Stimulated activated CD4-positive, alpha-beta T cell treated with anti-CD3 and anti-CD28 coated beads, Interleukin-2, amount 100 ng/mL, for 48 hours (primary cell): ENCODE measurements at regions not wholly inside any gene's neighbourhood (a gene's known extent, or its start where the extent isn't known, plus 50 kb on each side); places are given as distances from the start of the nearest gene placed in this dataset.

Experiments used
- DNase-seq, 2 donors: peaks; one replicate each; pipeline ENCODE4 v3.0.0-alpha.2; 2020

DNA sequence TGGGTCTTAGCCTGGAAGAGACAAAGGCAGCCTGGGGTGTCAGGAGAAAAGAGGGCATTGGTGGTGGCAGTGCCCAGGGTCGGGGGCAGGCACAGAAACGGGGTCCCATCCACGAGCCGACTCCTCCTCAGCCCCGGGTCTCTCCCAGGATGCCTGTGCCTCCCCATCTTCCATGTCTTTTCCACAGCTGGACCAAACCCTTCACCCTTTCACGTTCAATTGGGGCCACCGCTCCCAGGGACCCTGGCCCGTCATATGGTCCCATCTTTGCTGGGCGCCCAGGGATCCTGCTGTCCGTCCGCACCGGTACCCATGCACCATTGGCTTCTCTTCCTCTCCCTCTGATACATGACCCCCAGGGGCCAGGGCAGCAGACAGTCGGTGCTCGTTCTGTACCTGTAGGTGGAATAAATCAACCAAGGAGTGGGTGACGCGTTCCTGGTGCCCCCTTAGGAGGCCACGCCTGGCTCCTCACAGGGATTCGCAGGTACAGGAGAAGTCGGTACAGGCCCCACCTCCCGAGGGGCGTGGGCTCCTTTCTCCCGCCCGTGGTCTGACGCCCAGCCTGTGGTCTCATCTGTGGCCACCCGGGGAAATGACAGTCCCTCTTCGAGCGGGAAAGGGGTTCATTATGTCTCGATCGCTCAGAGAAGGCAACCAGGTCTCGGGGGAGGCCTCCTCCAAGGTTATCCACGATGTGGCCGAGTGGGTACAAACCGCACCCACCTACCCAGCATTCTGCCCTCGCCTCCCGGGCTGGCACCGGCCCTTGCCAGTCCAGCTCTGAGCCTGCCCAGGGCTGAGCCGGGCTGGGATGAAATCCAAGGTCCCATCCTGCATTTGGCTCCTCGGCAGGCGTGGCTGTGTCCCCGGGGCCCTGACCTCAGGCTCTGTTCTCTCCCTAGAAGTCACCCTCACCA, 1493.6 kb downstream of the BRD1 start:
- no peak for DNase-seq

GRCh38 chr22:48333323-48333763, 1494.3 kb downstream of the BRD1 start:
- no peak for DNase-seq

GRCh38 chr22:48332438-48333322, 1495.0 kb downstream of the BRD1 start:
- no peak for DNase-seq

- no peak for DNase-seq
Measured at GRCh38 chr22:48331691-48332220, 1495.9 kb downstream of the BRD1 start.

- DNase-seq: no peak
Measured at GRCh38 chr22:48331266-48331665, 1496.4 kb downstream of the BRD1 start.

GRCh38 chr22:48327721-48328120, 1500.0 kb downstream of the BRD1 start:
- no peak for DNase-seq

DNA sequence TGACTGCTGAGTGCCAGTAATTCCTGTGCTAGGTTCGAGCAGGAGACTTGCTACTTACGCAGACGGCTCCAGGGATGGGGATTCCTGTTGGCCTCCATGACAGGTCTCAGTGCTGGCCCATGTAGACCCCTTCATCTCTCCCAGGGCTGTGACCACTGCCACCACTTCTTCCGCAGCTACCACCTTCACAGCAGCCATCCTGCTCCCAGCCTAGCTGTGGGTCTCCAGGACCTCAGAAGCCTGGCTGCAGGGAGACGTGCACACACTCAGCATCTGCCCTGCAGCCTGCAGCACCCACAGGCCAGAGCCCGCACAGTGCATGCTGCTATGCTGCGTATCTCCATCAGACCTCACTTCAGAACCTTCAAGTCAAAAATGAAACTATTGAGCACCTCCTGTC, 1503.9 kb downstream of the BRD1 start:
- no peak for DNase-seq

DNA sequence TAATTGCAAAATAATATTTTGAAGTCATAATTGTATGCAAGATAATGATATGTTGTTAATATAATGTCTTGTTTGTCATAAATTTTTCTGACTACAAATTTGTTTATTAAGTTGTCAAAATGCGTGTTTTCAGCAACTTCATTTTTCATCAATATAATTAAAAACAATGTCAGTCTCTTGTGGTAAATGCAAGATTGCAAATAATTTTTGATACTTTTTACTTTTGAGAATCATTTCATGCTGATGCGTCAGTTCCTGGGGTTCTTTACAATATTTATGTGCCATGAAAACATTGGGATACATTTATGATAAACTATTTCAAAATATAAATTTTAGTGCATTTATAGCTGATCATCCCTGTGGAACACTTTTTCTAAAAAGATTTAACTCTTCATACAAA, 1504.8 kb downstream of the BRD1 start:
- no peak for DNase-seq

- no peak for DNase-seq
Measured at GRCh38 chr22:48321986-48322545, 1505.6 kb downstream of the BRD1 start.

DNA sequence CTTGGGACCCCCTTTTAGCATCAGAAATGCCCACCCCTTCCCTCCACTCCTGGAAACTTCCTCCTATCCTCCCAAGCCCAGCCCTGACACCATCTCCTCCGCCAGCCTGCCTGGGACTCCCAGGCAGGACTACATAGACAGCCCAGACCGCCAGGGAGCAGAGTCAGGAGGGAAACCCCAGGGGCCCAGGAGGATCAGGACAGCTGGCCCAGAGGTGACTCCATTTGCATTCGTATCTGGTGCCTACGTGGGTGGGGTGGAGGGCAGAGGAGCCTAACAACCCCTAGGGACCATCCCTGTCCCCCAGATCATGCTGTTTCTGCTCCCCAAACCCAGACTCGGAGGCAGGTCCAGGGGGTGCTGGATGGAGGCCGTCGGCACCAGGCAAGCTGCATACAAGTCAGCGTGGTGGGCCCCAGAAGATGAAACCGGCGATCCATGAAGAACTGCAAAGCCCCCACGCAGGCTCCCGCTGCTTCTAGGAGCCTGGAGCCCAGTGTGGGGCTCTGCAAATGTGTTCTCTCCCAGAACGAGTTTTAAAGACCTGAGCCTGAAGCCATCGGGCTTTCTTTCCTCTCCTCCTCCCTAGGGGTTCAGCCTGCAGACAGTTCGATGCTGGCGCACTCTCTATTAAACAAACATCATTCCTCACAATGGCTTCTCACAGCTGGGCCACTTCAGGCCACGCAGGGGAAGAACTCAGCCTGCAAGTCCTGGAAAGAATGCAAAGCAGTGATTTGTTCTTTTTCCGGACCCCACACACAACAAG, 1506.8 kb downstream of the BRD1 start:
- DNase-seq: no peak

GRCh38 chr22:48320048-48320682, 1507.5 kb downstream of the BRD1 start:
- no peak for DNase-seq

DNA sequence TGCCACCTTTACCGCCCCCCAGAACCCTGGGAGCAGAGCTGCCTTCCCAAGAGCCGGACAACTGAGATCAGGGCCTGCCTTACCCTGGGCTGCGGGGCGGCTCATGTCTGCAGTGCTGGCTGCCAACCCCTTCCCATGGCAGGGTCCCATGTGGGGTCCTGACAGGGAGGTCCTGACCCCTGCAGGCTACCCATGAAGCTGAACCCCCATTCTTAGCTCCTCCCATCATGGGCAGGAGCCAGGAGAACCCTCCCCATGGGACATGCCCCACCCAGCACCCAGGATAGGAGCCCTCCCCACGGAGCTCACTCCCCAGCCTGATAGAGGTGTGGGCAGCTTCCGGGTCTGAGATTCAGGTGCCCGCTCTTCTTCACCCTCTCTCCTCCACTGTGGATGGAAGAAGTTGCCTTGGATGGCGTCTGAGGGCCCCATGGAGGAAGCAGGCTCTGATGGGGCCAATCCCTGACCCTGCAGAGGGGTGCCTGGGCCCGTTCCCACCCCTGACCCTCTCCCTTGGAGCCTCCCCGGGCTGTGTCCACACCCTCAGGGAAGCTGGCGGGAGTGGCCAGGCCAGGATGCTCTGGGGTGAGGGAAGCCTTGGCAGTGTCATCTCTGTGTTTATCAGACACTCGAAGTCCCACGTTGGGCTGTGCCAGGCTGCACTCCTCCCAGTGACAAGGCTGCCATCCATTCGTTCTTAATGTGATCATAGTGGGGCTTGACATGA, 1508.2 kb downstream of the BRD1 start:
- DNase-seq: no peak

DNA sequence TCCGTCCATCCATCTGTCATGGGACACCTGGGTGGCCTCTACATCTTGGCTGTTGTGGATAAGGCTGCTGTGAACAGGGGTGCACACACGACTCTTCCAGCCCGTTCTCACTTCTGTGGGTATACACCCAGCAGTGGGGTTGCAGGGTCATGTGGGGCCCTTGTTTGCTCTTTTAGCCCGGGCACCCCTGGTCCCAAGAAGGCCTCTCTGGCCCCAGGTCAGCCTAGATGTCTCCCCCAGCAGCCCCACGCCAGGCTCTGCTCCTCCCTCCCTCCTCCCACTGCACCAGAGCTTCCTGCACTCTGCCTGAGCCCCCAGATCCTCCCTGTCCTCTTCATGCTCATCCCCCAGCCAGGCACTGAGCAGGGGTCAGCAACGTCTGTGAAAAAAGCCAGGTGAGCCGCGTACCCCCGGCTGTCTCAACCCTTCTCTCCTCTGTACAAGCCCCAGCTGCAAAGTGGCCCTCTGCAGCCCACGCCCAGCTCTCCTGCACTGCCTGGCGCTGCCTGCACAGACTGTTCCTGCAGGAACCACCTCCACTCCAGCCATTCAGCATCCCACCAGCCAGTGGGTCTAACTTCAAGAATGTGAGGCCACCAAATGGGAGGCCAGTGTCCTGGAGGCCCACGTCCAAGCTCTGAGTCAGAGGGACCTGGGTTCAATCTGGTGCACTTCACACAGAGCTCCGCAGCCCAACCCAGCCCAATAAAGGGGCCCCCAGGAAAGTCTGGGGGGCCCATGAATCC, 1508.9 kb downstream of the BRD1 start:
- DNase-seq: no peak

- no peak for DNase-seq
Measured at GRCh38 chr22:48318173-48318572, 1509.5 kb downstream of the BRD1 start.

- no peak for DNase-seq
Measured at GRCh38 chr22:48316257-48317250, 1511.1 kb downstream of the BRD1 start.

- DNase-seq: no peak
Measured at GRCh38 chr22:48315439-48316256, 1512.0 kb downstream of the BRD1 start.

GRCh38 chr22:48314073-48314472, 1513.6 kb downstream of the BRD1 start:
- DNase-seq: no peak

GRCh38 chr22:48313175-48313830, 1514.4 kb downstream of the BRD1 start:
- DNase-seq: no peak
